ENCODE measurements at regions not wholly inside any gene's neighbourhood (a gene's known extent, or its start where the extent isn't known, plus 50 kb on each side); places are given as distances from the start of the nearest gene placed in this dataset.

GRCh38 chr15:25230442-25230841, 208.4 kb downstream of the UBE3A start:
- TF ChIP-seq CTCF (IDR thresholded peaks at IDR 0.05; ENCODE audit: insufficient read depth, low read length, poor library complexity, severe bottlenecking), result no peak
- no peaks in the 10 kb centered on the region for H3K36me3 ChIP-seq (ENCODE audit: control insufficient read depth, insufficient read depth, low read length)
- H3K4me3 ChIP-seq (replicated peaks; ENCODE audit: low read depth, low read length), result no peak overlapping the region
- H3K27me3 ChIP-seq (replicated peaks; ENCODE audit: control insufficient read depth, insufficient read depth, low read length), result no peaks in the 10 kb centered on the region
- DNase-seq (ENCODE audit: extremely low read depth, insufficient read length), result no peak

GRCh38 chr15:25233766-25234350, 205.0 kb downstream of the UBE3A start:
- H3K4me3 ChIP-seq (replicated peaks; ENCODE audit: low read depth, low read length), result no peak overlapping the region
- no peak for DNase-seq (ENCODE audit: extremely low read depth, insufficient read length)
- TF ChIP-seq CTCF (IDR thresholded peaks at IDR 0.05; ENCODE audit: insufficient read depth, low read length, poor library complexity, severe bottlenecking), result no peak
- no peaks in the 10 kb centered on the region for H3K36me3 ChIP-seq (ENCODE audit: control insufficient read depth, insufficient read depth, low read length)
- H3K27me3 ChIP-seq (replicated peaks; ENCODE audit: control insufficient read depth, insufficient read depth, low read length), result no peaks in the 10 kb centered on the region

- no peak for DNase-seq (ENCODE audit: extremely low read depth, insufficient read length)
- no peak for TF ChIP-seq CTCF (IDR thresholded peaks at IDR 0.05; ENCODE audit: insufficient read depth, low read length, poor library complexity, severe bottlenecking)
- H3K27me3 ChIP-seq (replicated peaks; ENCODE audit: control insufficient read depth, insufficient read depth, low read length), result no peaks in the 10 kb centered on the region
Observed at GRCh38 chr15:25234831-25235230, 204.0 kb downstream of the UBE3A start.

GRCh38 chr15:25235391-25235790, 203.4 kb downstream of the UBE3A start:
- H3K4me3 ChIP-seq (replicated peaks; ENCODE audit: low read depth, low read length), result no peak overlapping the region
- H3K36me3 ChIP-seq (ENCODE audit: control insufficient read depth, insufficient read depth, low read length), result no peaks in the 10 kb centered on the region
- no peaks in the 10 kb centered on the region for H3K27me3 ChIP-seq (replicated peaks; ENCODE audit: control insufficient read depth, insufficient read depth, low read length)
- TF ChIP-seq CTCF (IDR thresholded peaks at IDR 0.05; ENCODE audit: insufficient read depth, low read length, poor library complexity, severe bottlenecking), result no peak
- DNase-seq (ENCODE audit: extremely low read depth, insufficient read length), result no peak

More at GRCh38 chr15:25234831-25235230, 204.0 kb downstream of the UBE3A start:
- Histone ChIP-seq H3K4me3 (replicated peaks; ENCODE audit: low read depth, low read length) (no peak overlapping the region), H3K36me3 (ENCODE audit: control insufficient read depth, insufficient read depth, low read length) (no peaks in the 10 kb centered on the region)

GRCh38 chr15:25236143-25236860, 202.5 kb downstream of the UBE3A start:
- Histone ChIP-seq H3K36me3 (ENCODE audit: control insufficient read depth, insufficient read depth, low read length) (no peaks in the 10 kb centered on the region), H3K4me3 (replicated peaks; ENCODE audit: low read depth, low read length) (no peak overlapping the region), H3K27me3 (replicated peaks; ENCODE audit: control insufficient read depth, insufficient read depth, low read length) (no peaks in the 10 kb centered on the region)
- TF ChIP-seq CTCF (IDR thresholded peaks at IDR 0.05; ENCODE audit: insufficient read depth, low read length, poor library complexity, severe bottlenecking), result no peak
- no peak for DNase-seq (ENCODE audit: extremely low read depth, insufficient read length)

Measured in GM06990 (cell line).